Spleen (tissue), 11 donors: ENCODE measurements at regions not wholly inside any gene's neighbourhood (a gene's known extent, or its start where the extent isn't known, plus 50 kb on each side); places are given as distances from the start of the nearest gene placed in this dataset.

Experiments used
- DNase-seq: peaks from one replicate; pipeline ENCODE4 v3.0.0-alpha.2; 2020
- H3K27ac ChIP-seq, 8 donors: fragments of 200-600 bp; sonication (generic) in 7 of 8; 1 replicate in 4 of 8; 2 replicates in 4 of 8; pipeline versions ENCODE4 v1.5.0 to v1.8.0; 2016 to 2021; ENCODE audit warnings: inconsistent platforms in 4 of 8, mild to moderate bottlenecking in 4 of 8, moderate library complexity in 1 of 8
- H3K27me3 ChIP-seq, 7 donors: fragments of 200-600 bp; sonication (generic) in 6 of 7; replicated peaks in 1 of 7; 1 replicate in 4 of 7; 2 replicates in 3 of 7; pipeline versions ENCODE4 v1.5.0 to v1.8.0; 2016 to 2021; ENCODE audit warnings: inconsistent platforms in 3 of 7, mild to moderate bottlenecking in 1 of 7
- H3K36me3 ChIP-seq, 6 donors: fragments of 200-600 bp; sonication (generic) in 5 of 6; 1 replicate in 4 of 6; 2 replicates in 2 of 6; pipeline versions ENCODE4 v1.5.0 to v1.8.0; 2016 to 2021; ENCODE audit warnings: inconsistent platforms in 2 of 6
- H3K4me1 ChIP-seq, 6 donors: fragments of 200-600 bp; sonication (generic) in 5 of 6; 1 replicate in 3 of 6; 2 replicates in 3 of 6; pipeline versions ENCODE4 v1.5.0 to v1.8.0; 2016 to 2021; ENCODE audit warnings: inconsistent platforms in 3 of 6
- H3K4me3 ChIP-seq, 8 donors: fragments of 200-600 bp; sonication (generic) in 7 of 8; 1 replicate in 4 of 8; 2 replicates in 4 of 8; pipeline versions ENCODE4 v1.5.0 to v1.8.0; 2016 to 2021; ENCODE audit warnings: inconsistent platforms in 4 of 8, mild to moderate bottlenecking in 4 of 8, moderate library complexity in 2 of 8
- H3K9me3 ChIP-seq, 8 donors: fragments of 200-600 bp; sonication (generic) in 7 of 8; 1 replicate in 4 of 8; 2 replicates in 4 of 8; pipeline versions ENCODE4 v1.5.0 to v1.8.0; 2016 to 2021; ENCODE audit warnings: inconsistent platforms in 4 of 8
- CTCF ChIP-seq, 11 experiments: fragments of 200-600 bp in 7 of 11; fragments of 450-650 bp in 4 of 11; sonication (generic) in 4 of 11; IDR thresholded peaks in 8 of 11; conservative IDR thresholded peaks in 3 of 11; 1 replicate in 7 of 11; 2 replicates in 4 of 11; pipeline versions ENCODE4 v1.4.0 to v1.8.0; 2016 to 2021; ENCODE audit warnings: antibody characterized with exemption in 11 of 11, inconsistent platforms in 4 of 11, mild to moderate bottlenecking in 1 of 11
- POLR2A ChIP-seq, 3 donors: fragments of 450-650 bp; IDR thresholded peaks; one replicate each; pipeline ENCODE4 v1.5.1; 2017; ENCODE audit warnings: antibody characterized with exemption in 3 of 3, mild to moderate bottlenecking in 1 of 3
- POLR2AphosphoS5 ChIP-seq, 3 donors: sonication (generic); formaldehyde crosslinking; IDR thresholded peaks; one replicate each; pipeline ENCODE4 v1.5.1; 2017; ENCODE audit warnings: antibody characterized with exemption in 3 of 3
- WGBS, 5 donors: extraction: QIAGEN DNeasy Blood & Tissue Kit in 3 of 5; methylation state at CpG; one replicate each; pipeline versions ENCODE4 v1.1.5 to v1.1.7; 2013 to 2018; 5-methylcytosine and 5-hydroxymethylcytosine counted together
- intact Hi-C: fragments of 100-400 bp; cut with DNase I; formaldehyde crosslinking; loops from one replicate; pipeline ENCODE4 v1.15.0; 2023; ENCODE audit warnings: low total_unique reads
- donor health status: healthy with polysubstance abuse.
- donor health status: DM: no; HTN: no; CAD: no; lungs with moderate emphysema.
- donor health status: DM: no; HTN: no; CAD: no.
- donor health status: Bipolar disorder and iron deficiency.
- donor health status: healthy.
- donor health status: DM: no; HTN: no; CAD: no.
- donor health status: DM: yes; HTN: yes; CAD: no.

DNA sequence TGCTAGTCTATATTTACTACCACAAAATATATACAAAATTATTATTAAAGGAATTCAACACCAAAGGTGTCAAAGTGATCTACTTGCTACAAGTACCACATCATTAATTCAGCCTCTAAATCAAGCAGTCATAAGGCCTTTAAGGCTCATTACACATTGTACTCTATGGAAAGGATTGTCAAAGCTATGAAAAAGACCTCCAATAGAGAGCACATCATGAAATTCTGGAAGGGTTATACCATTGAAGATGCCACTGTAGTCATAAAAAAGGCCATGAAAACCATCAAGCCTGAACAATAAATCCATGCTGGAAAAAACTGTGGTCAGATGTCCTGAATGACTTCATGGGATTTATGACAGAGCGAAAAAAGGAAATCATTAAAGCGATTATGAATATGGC lies 708.0 kb upstream of the FAM174A start:
- 86 to 94% (median 93%) methylated on average over 2 of the region's 2 CpGs for WGBS, 5 donors
- Histone ChIP-seq H3K27me3 (no peaks in the 10 kb centered on the region), H3K27ac (no peak overlapping the region), H3K4me3 (no peak overlapping the region), H3K9me3 (no peaks in the 10 kb centered on the region), H3K4me1 (no peaks in the 10 kb centered on the region), H3K36me3 (no peaks in the 10 kb centered on the region)
- DNase-seq = no peak
- TF ChIP-seq POLR2A (IDR thresholded peaks at IDR 0.05) (no peak), POLR2AphosphoS5 (IDR thresholded peaks at IDR 0.05) (no peak), CTCF (IDR thresholded peaks at IDR 0.05 in 8 of 11, conservative IDR thresholded peaks at IDR 0.05 in 3 of 11) (no peak)
- intact Hi-C loops = no loop called here

DNA sequence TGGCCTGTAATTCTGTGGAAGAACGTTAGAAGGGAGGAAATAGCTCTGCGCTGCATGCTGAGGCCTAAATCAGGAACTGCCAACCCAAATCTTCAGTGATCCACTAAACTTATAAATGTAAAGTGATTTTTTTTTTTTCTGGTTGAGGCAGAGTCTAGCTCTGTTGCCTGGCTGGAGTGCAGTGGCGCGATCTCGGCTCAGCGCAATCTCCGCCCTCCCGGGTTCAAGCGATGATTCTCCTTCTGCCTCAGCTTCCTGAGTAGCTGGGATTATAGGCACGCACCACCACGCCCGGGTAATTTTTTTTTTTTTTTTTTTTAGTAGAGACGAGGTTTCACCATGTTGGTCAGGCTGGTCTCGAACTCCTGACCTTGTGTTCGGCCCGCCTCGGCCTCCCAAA lies 717.4 kb upstream of the FAM174A start:
- intact Hi-C loops = no loop called here
- Histone ChIP-seq H3K4me1 (no peaks in the 10 kb centered on the region), H3K27me3 (no peaks in the 10 kb centered on the region), H3K4me3 (no peak overlapping the region), H3K36me3 (no peaks in the 10 kb centered on the region), H3K27ac (no peak overlapping the region), H3K9me3 (no peaks in the 10 kb centered on the region)
- TF ChIP-seq CTCF (IDR thresholded peaks at IDR 0.05 in 8 of 11, conservative IDR thresholded peaks at IDR 0.05 in 3 of 11) = no peak
- no peak for TF ChIP-seq POLR2A (IDR thresholded peaks at IDR 0.05)
- no peak for TF ChIP-seq POLR2AphosphoS5 (IDR thresholded peaks at IDR 0.05)
- 84 to 92% (median 86%) methylated on average over 17 of the region's 17 CpGs for WGBS, 5 donors
- DNase-seq = no peak

GRCh38 chr5:99814321-99815063 lies 720.7 kb upstream of the FAM174A start:
- WGBS, 5 donors = 29 to 85% (median 63%) methylated on average over 3 of the region's 3 CpGs
- TF ChIP-seq CTCF (IDR thresholded peaks at IDR 0.05 in 8 of 11, conservative IDR thresholded peaks at IDR 0.05 in 3 of 11) (no peak), POLR2AphosphoS5 (IDR thresholded peaks at IDR 0.05) (no peak), POLR2A (IDR thresholded peaks at IDR 0.05) (no peak)

DNA sequence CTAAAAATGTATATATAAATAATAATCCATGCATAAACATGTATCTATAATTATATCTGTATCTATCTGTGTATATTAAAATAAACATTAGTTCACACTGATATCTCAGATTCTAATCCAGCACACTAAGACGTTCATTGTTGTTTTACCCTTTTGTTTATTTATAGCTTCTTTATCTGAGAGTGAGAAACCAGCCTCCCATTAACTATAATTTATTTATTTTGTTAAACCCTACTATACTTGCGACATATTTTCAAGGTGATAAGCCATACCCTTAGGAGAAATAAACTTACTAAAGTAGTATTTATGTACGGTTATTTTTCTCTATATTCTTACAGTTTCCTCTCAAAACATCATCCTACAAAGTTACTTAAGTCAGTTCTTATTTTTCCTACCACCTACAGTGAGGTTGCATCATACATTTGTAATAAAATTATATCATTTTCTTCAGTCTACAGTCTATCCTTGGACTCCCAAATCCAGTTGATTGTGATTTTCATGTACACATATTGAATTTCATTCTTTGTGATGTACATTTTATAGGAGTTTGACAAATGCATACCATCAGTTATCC lies 726.4 kb upstream of the FAM174A start:
- Histone ChIP-seq H3K9me3 (no peaks in the 10 kb centered on the region), H3K4me3 (no peak overlapping the region), H3K36me3 (no peaks in the 10 kb centered on the region), H3K4me1 (no peaks in the 10 kb centered on the region), H3K27ac (no peak overlapping the region), H3K27me3 (no peaks in the 10 kb centered on the region)
- intact Hi-C loops = no loop called here
- WGBS, 5 donors = 59 to 82% (median 62%) methylated on average over 3 of the region's 3 CpGs
- no peak for DNase-seq
- TF ChIP-seq CTCF (IDR thresholded peaks at IDR 0.05 in 8 of 11, conservative IDR thresholded peaks at IDR 0.05 in 3 of 11) (no peak), POLR2AphosphoS5 (IDR thresholded peaks at IDR 0.05) (no peak), POLR2A (IDR thresholded peaks at IDR 0.05) (no peak)

More at GRCh38 chr5:99814321-99815063, 720.7 kb upstream of the FAM174A start:
- no peak for DNase-seq
- Histone ChIP-seq H3K36me3 (no peaks in the 10 kb centered on the region), H3K4me1 (no peaks in the 10 kb centered on the region), H3K27ac (no peak overlapping the region), H3K9me3 (no peaks in the 10 kb centered on the region), H3K27me3 (no peaks in the 10 kb centered on the region), H3K4me3 (no peak overlapping the region)
- intact Hi-C loops = no loop called here
